HG03039 (cell line): ENCODE measurements at regions not wholly inside any gene's neighbourhood (a gene's known extent, or its start where the extent isn't known, plus 50 kb on each side); places are given as distances from the start of the nearest gene placed in this dataset.
"Not testable (repeated sequence)": the region's sequence is repeated elsewhere in the genome, so short reads cannot be mapped to it uniquely, and the experiment has no call there.

Experiments used
- ATAC-seq: cut with Tn5 transposase; IDR thresholded peaks from one replicate; pipeline ENCODE4 v1.9.1; 2021; ENCODE audit warnings: mild to moderate bottlenecking, moderate library complexity; ENCODE audit not compliant: unreplicated experiment

GRCh38 chr9:113739605-113740507 lies 136.3 kb upstream of the ZNF618 start:
- not testable (repeated sequence) for ATAC-seq

GRCh38 chr9:113740508-113741500 lies 135.3 kb upstream of the ZNF618 start:
- ATAC-seq, result not testable (repeated sequence)

- no peak for ATAC-seq
Measured at GRCh38 chr9:113741886-113742854, 133.9 kb upstream of the ZNF618 start.

- ATAC-seq, result no peak
Measured at GRCh38 chr9:113742878-113743277, 133.2 kb upstream of the ZNF618 start.

- ATAC-seq, result no peak
Measured at GRCh38 chr9:113746486-113746885, 129.6 kb upstream of the ZNF618 start.

GRCh38 chr9:113748135-113748534 lies 128.0 kb upstream of the ZNF618 start:
- no peak for ATAC-seq

- no peak for ATAC-seq
Measured at GRCh38 chr9:113753398-113754119, 122.5 kb upstream of the ZNF618 start.

GRCh38 chr9:113754739-113755138 lies 121.4 kb upstream of the ZNF618 start:
- no peak for ATAC-seq

- no peak for ATAC-seq
Measured at GRCh38 chr9:113755433-113755832, 120.7 kb upstream of the ZNF618 start.

GRCh38 chr9:113756476-113757192 lies 119.5 kb upstream of the ZNF618 start:
- ATAC-seq, result no peak

GRCh38 chr9:113763429-113763828 lies 112.7 kb upstream of the ZNF618 start:
- no peak for ATAC-seq

GRCh38 chr9:113764572-113764971 lies 111.5 kb upstream of the ZNF618 start:
- ATAC-seq, result no peak

- no peak for ATAC-seq
Measured at GRCh38 chr9:113769412-113769811, 106.7 kb upstream of the ZNF618 start.

GRCh38 chr9:113770396-113770795 lies 105.7 kb upstream of the ZNF618 start:
- no peak for ATAC-seq

- no peak for ATAC-seq
Measured at GRCh38 chr9:113771199-113771598, 104.9 kb upstream of the ZNF618 start.

GRCh38 chr9:113772121-113772810 lies 103.8 kb upstream of the ZNF618 start:
- ATAC-seq, result no peak

- no peak for ATAC-seq
Measured at GRCh38 chr9:113774963-113775362, 101.1 kb upstream of the ZNF618 start.

- no peak for ATAC-seq
Measured at GRCh38 chr9:113775749-113776148, 100.4 kb upstream of the ZNF618 start.
